Body of pancreas (tissue), 4 donors: ENCODE measurements at regions not wholly inside any gene's neighbourhood (a gene's known extent, or its start where the extent isn't known, plus 50 kb on each side); places are given as distances from the start of the nearest gene placed in this dataset.

Experiments used
- CTCF ChIP-seq, 7 experiments: fragments of 450-650 bp in 4 of 7; fragments of 200-600 bp in 3 of 7; sonication (generic) in 3 of 7; IDR thresholded peaks; one replicate each; pipeline ENCODE4 v1.5.1; 2016 to 2019; ENCODE audit warnings: antibody characterized with exemption in 7 of 7
- POLR2A ChIP-seq, 3 donors: fragments of 450-650 bp; IDR thresholded peaks; one replicate each; pipeline ENCODE4 v1.6.1; 2016; ENCODE audit warnings: antibody characterized with exemption in 3 of 3, mild to moderate bottlenecking in 2 of 3

- TF ChIP-seq CTCF (IDR thresholded peaks at IDR 0.05): no peak
- no peak for TF ChIP-seq POLR2A (IDR thresholded peaks at IDR 0.05)
Observed at GRCh38 chr5:121634946-121635345, 216.7 kb upstream of the FTMT start.
